DMS79 (cell line): ENCODE measurements at regions not wholly inside any gene's neighbourhood (a gene's known extent, or its start where the extent isn't known, plus 50 kb on each side); places are given as distances from the start of the nearest gene placed in this dataset.

ENCODE experiments used
- DNase-seq: peaks from one replicate; lab custom pipeline; 2025; lab: John Stamatoyannopoulos, UW

- DNase-seq, result no peak
Measured at GRCh38 chr18:78151948-78152725, 827.5 kb upstream of the SALL3 start.

GRCh38 chr18:78153362-78153761 lies 826.3 kb upstream of the SALL3 start:
- no peak for DNase-seq

GRCh38 chr18:78154444-78154843 lies 825.2 kb upstream of the SALL3 start:
- no peak for DNase-seq

GRCh38 chr18:78154853-78155252 lies 824.8 kb upstream of the SALL3 start:
- no peak for DNase-seq

GRCh38 chr18:78156466-78156865 lies 823.2 kb upstream of the SALL3 start:
- no peak for DNase-seq

GRCh38 chr18:78158943-78159342 lies 820.7 kb upstream of the SALL3 start:
- DNase-seq, result no peak

GRCh38 chr18:78159397-78159796 lies 820.2 kb upstream of the SALL3 start:
- no peak for DNase-seq

GRCh38 chr18:78160961-78161656 lies 818.5 kb upstream of the SALL3 start:
- no peak for DNase-seq

- no peak for DNase-seq
Measured at GRCh38 chr18:78165525-78165924, 814.1 kb upstream of the SALL3 start.

- DNase-seq, result no peak
Measured at GRCh38 chr18:78168526-78168925, 811.1 kb upstream of the SALL3 start.

- DNase-seq, result no peak
Measured at GRCh38 chr18:78169174-78169864, 810.3 kb upstream of the SALL3 start.

GRCh38 chr18:78171954-78172353 lies 807.7 kb upstream of the SALL3 start:
- DNase-seq, result no peak

- no peak for DNase-seq
Measured at GRCh38 chr18:78174737-78175136, 804.9 kb upstream of the SALL3 start.

- no peak for DNase-seq
Measured at GRCh38 chr18:78178812-78179211, 800.8 kb upstream of the SALL3 start.

GRCh38 chr18:78180741-78181140 lies 798.9 kb upstream of the SALL3 start:
- DNase-seq, result no peak

- no peak for DNase-seq
Measured at GRCh38 chr18:78183815-78184214, 795.8 kb upstream of the SALL3 start.

- no peak for DNase-seq
Measured at GRCh38 chr18:78191276-78191675, 788.3 kb upstream of the SALL3 start.

- DNase-seq, result peak; percentile 75
Measured at GRCh38 chr18:78192054-78192453, 787.6 kb upstream of the SALL3 start.

- no peak for DNase-seq
Measured at GRCh38 chr18:78196280-78196679, 783.3 kb upstream of the SALL3 start.

GRCh38 chr18:78199002-78199401 lies 780.6 kb upstream of the SALL3 start:
- no peak for DNase-seq

- DNase-seq, result no peak
Measured at GRCh38 chr18:78199611-78200010, 780.0 kb upstream of the SALL3 start.

GRCh38 chr18:78207942-78208341 lies 771.7 kb upstream of the SALL3 start:
- no peak for DNase-seq

GRCh38 chr18:78208461-78208860 lies 771.2 kb upstream of the SALL3 start:
- no peak for DNase-seq
